Fibroblast of lung (primary cell): ENCODE measurements at regions not wholly inside any gene's neighbourhood (a gene's known extent, or its start where the extent isn't known, plus 50 kb on each side); places are given as distances from the start of the nearest gene placed in this dataset.

Source experiments
- DNase-seq, 2 donors: peaks; one replicate each; pipeline versions ENCODE4 v3.0.0 to v3.0.0-alpha.2; 2010; ENCODE audit warnings: low read depth in 2 of 2
- H2AFZ ChIP-seq: 2 replicates; pipeline ENCODE4 v1.5.1; 2012; ENCODE audit warnings: low read length, control low read depth, inconsistent platforms
- H3K27ac ChIP-seq: 2 replicates; pipeline ENCODE4 v1.5.1; 2011; ENCODE audit warnings: low read length, control low read depth; ENCODE audit not compliant: insufficient read depth
- H3K27me3 ChIP-seq: 2 replicates; pipeline ENCODE4 v1.5.1; 2011; ENCODE audit warnings: mild to moderate bottlenecking, low read length; ENCODE audit not compliant: control insufficient read depth, insufficient read depth
- H3K36me3 ChIP-seq: 2 replicates; pipeline ENCODE4 v1.5.1; 2011; ENCODE audit warnings: low read length; ENCODE audit not compliant: control insufficient read depth, insufficient read depth
- H3K4me1 ChIP-seq: 2 replicates; pipeline ENCODE4 v1.5.1; 2011; ENCODE audit warnings: low read length; ENCODE audit not compliant: control insufficient read depth, insufficient read depth; ENCODE audit errors: extremely low read depth
- H3K4me2 ChIP-seq: 2 replicates; pipeline ENCODE4 v1.5.1; 2011; ENCODE audit warnings: low read length, control low read depth; ENCODE audit not compliant: insufficient read depth; ENCODE audit errors: extremely low read depth
- H3K4me3 ChIP-seq, 4 experiments: fragments of 200-600 bp in 1 of 4; sonication (generic) in 1 of 4; replicated peaks in 1 of 4; 2 replicates each; pipeline ENCODE4 v1.5.1; 2011 to 2016; ENCODE audit warnings: low read length in 4 of 4, low read depth in 3 of 4, mild to moderate bottlenecking in 3 of 4, control low read depth in 2 of 4, inconsistent platforms in 1 of 4, mixed read lengths in 1 of 4; ENCODE audit not compliant: insufficient read depth in 1 of 4; ENCODE audit errors: control extremely low read depth in 1 of 4
- H3K79me2 ChIP-seq: 2 replicates; pipeline ENCODE4 v1.5.1; 2012; ENCODE audit warnings: mild to moderate bottlenecking, low read length, inconsistent platforms; ENCODE audit not compliant: control insufficient read depth, insufficient read depth
- H3K9ac ChIP-seq: 2 replicates; pipeline ENCODE4 v1.5.1; 2011; ENCODE audit warnings: mild to moderate bottlenecking, low read length, control low read depth; ENCODE audit not compliant: insufficient read depth
- H3K9me3 ChIP-seq: 2 replicates; pipeline ENCODE4 v1.5.1; 2012; ENCODE audit warnings: low read depth, low read length; ENCODE audit not compliant: control insufficient read depth, insufficient read depth
- H4K20me1 ChIP-seq: 2 replicates; pipeline ENCODE4 v1.5.1; 2011; ENCODE audit warnings: low read length; ENCODE audit not compliant: control insufficient read depth, insufficient read depth; ENCODE audit errors: extremely low read depth
- CTCF ChIP-seq, 2 donors: IDR thresholded peaks in 1 of 2; conservative IDR thresholded peaks in 1 of 2; 1 replicate in 1 of 2; 2 replicates in 1 of 2; pipeline ENCODE4 v1.5.1; 2011 to 2012; ENCODE audit warnings: low read length in 2 of 2, control low read depth in 1 of 2, inconsistent platforms in 1 of 2, low read depth in 1 of 2, mild to moderate bottlenecking in 1 of 2
- EZH2 ChIP-seq: IDR thresholded peaks from 2 replicates; pipeline ENCODE4 v1.5.1; 2012; ENCODE audit warnings: low read length, control low read depth, mild to moderate bottlenecking; ENCODE audit errors: missing control alignments

- no peaks in the 10 kb centered on the region for H3K27me3 ChIP-seq
- no peaks in the 10 kb centered on the region for H3K79me2 ChIP-seq
- TF ChIP-seq EZH2 (no peak), CTCF (conservative IDR thresholded peaks at IDR 0.05 in 1 of 2, IDR thresholded peaks at IDR 0.05 in 1 of 2; ENCODE audit: low read depth in 1 of 2, low read length in 2 of 2) (no peak)
- H3K4me2 ChIP-seq = no peak overlapping the region
- no peaks in the 10 kb centered on the region for H3K36me3 ChIP-seq
- H4K20me1 ChIP-seq = no peaks in the 10 kb centered on the region
- no peaks in the 10 kb centered on the region for H3K9me3 ChIP-seq
- no peak for DNase-seq
- H3K9ac ChIP-seq = no peak overlapping the region
- H3K4me3 ChIP-seq = no peak overlapping the region
- H2AFZ ChIP-seq = no peak overlapping the region
- H3K27ac ChIP-seq = no peak overlapping the region
- no peaks in the 10 kb centered on the region for H3K4me1 ChIP-seq
Measured at GRCh38 chr17:71164561-71164960, 956.3 kb upstream of the SOX9 start.

- no peak overlapping the region for H3K27ac ChIP-seq
- no peak overlapping the region for H3K4me3 ChIP-seq
- H4K20me1 ChIP-seq = no peaks in the 10 kb centered on the region
- no peak overlapping the region for H3K9ac ChIP-seq
- no peak overlapping the region for H2AFZ ChIP-seq
- no peaks in the 10 kb centered on the region for H3K36me3 ChIP-seq
- no peak overlapping the region for H3K4me2 ChIP-seq
- H3K4me1 ChIP-seq = no peaks in the 10 kb centered on the region
- H3K79me2 ChIP-seq = no peaks in the 10 kb centered on the region
- TF ChIP-seq EZH2 = no peak
- TF ChIP-seq CTCF (conservative IDR thresholded peaks at IDR 0.05 in 1 of 2, IDR thresholded peaks at IDR 0.05 in 1 of 2; ENCODE audit: low read depth in 1 of 2, low read length in 2 of 2) = no peak
- DNase-seq = no peak
- no peaks in the 10 kb centered on the region for H3K9me3 ChIP-seq
- H3K27me3 ChIP-seq = no peaks in the 10 kb centered on the region
Measured at GRCh38 chr17:71166311-71166710, 954.5 kb upstream of the SOX9 start.

- Histone ChIP-seq H3K36me3 (no peaks in the 10 kb centered on the region), H3K9ac (no peak overlapping the region), H3K4me3 (no peak overlapping the region), H3K9me3 (no peaks in the 10 kb centered on the region), H3K27me3 (no peaks in the 10 kb centered on the region), H2AFZ (no peak overlapping the region), H3K27ac (no peak overlapping the region), H3K79me2 (no peaks in the 10 kb centered on the region), H3K4me1 (no peaks in the 10 kb centered on the region), H4K20me1 (no peaks in the 10 kb centered on the region), H3K4me2 (no peak overlapping the region)
- TF ChIP-seq CTCF (conservative IDR thresholded peaks at IDR 0.05 in 1 of 2, IDR thresholded peaks at IDR 0.05 in 1 of 2; ENCODE audit: low read depth in 1 of 2, low read length in 2 of 2) (no peak), EZH2 (no peak)
- DNase-seq = no peak
Measured at GRCh38 chr17:71168053-71168741, 952.6 kb upstream of the SOX9 start.
